GM11168 (cell line): ENCODE measurements at regions not wholly inside any gene's neighbourhood (a gene's known extent, or its start where the extent isn't known, plus 50 kb on each side); places are given as distances from the start of the nearest gene placed in this dataset.
"Not testable (repeated sequence)": the region's sequence is repeated elsewhere in the genome, so short reads cannot be mapped to it uniquely, and the experiment has no call there.

ENCODE experiments used
- in situ Hi-C: fragments of 300-500 bp; cut with MboI; formaldehyde crosslinking; loops from one replicate; pipeline ENCODE4 v1.12.0; 2022; ENCODE audit warnings: low sequenced_read_pairs; ENCODE audit not compliant: unreplicated experiment

DNA sequence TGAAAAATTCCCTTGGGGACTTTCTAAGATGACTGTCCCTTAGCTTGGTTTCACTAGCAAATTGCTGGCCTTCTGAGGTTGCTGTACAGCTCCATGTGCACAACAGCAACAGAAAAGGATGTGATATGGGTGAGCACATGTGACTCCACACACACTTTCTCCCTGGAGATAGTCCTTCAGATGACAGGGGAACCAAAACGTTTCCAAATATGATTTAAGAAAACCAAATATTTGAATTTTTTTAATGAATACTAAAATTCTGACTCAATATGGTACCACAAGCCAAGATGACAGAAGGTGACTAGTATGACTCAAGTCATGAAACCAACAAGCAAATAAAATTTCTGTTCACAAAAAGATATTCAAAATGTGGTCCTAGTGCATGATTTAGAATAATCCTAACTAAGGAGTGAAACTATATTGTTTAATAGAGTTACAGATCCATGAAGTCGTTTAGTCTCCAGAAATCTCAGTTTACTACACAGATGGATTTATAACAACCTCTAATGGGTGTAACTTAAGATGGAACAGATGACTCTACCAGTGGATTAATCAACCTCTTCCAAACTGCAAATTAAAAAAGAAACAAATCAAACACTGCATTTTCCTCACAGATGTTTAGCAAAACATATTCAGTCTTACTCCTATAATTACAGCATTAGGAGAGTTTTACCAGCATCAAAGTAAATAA lies 144.8 kb upstream of the PIK3R1 start:
- in situ Hi-C loops: no loop called here

DNA sequence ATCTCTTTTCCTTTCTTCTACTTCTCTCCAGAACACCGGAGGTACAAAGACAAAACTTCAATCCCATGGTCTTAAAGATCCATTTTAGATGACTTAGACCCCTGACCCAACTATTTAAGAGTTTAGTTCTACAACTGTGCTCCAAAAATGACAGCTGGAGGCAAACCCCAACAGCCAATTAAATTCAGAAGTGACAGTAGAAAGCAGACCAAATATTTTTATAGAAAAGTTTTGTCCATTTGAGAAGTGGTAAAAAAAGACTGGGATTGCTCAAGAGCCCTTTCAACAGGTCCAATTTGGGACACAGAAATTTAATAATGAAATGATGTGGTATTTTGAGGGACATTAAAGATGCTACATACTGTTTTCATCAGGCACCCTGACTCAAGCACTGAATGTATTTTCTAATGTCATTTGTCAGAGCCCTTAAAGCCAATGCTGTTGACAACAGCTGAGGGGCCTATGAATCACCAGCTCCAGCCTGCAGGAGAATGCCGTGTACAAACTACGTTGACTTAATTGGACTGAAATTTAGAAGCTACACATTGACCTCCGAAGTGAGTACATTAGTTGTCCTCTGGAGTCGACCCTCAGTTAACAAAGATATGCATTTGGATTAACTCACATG lies 147.5 kb upstream of the PIK3R1 start:
- in situ Hi-C loops: no loop called here

DNA sequence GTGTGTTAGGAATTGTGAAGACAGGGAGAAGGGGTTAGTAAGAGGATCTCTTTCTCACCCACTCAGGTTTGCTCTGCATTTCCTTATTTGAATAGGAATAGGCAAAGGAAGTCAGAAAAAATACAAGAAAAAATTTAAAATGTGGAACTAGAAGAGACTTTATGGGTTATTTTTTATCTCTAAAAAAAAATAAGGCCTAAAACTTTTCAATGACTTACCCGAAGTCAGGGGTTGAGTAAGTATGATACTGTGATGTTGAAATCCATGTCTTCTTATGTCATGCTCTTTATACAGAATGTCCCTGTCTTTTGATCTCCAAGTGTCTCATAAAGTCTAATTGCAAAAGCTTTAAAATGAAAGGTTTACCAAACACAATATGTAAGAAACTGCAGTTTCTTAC lies 148.3 kb upstream of the PIK3R1 start:
- in situ Hi-C loops: no loop called here

DNA sequence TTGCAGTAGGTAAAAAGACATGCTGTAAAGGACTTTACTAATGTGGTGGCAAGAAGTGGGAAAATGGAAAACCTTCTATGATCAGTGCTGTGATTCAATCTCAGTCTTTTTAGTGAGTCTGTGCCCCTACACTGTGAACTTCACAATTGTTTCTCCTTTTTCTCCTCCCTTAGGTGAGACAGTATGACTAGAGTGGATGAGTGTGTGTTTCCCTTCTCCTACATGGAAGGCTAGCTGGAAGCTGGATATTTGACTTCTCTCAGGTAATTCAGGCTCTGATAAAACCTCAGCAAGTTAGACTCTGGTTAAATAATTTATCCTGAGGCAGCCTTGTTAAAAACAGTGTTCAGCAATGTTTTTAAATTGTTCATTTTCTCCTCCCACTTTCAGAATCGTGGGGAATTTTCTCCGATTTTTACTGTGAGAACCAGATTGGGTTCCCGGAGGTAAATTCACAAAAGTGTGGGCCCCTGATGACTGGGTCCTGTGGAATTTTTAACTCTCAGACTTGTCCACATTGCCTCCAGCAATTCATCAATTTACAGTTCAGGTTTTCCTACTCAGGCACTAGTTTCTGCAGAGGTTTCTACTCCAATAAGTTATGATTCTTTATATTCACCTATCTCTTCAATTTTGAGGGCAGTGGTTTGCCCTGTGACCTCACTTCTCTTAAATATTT lies 149.1 kb upstream of the PIK3R1 start:
- in situ Hi-C loops: no loop called here

DNA sequence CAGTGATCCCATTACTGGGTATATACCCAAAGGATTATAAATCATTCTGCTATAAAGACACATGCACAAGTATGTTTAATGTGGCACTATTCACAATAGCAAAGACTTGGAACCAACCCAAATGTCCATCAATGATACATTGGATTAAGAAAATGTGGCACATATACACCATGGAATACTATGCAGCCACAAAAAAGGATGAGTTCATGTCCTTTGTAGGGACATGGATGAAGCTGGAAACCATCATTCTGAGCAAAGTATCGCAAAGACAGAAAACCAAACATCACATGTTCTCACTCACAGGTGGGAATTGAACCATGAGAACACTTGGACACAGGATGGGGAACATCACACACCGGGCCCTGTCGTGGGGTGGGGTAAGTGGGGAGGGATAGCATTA lies 150.2 kb upstream of the PIK3R1 start:
- in situ Hi-C loops: not testable (repeated sequence)

DNA sequence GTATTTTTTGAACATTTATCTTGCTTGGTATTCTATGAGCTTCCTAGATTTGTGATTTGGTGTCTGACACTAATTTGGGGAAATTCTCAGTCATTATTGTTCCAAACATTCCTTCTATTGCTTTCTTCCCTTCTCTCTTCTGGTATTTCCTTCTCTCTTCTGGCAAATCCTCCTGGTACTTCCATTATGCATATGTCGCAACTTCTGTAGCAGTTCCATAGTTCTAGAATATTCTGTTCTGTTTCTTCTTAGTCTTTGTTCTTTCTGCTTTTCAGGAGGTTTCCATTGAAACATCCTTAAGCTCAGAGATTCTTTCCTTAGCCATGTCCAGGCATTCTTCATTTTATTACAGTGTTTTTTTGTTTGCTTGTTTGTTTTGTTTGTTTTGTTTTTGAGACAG lies 155.2 kb upstream of the PIK3R1 start:
- in situ Hi-C loops: no loop called here

DNA sequence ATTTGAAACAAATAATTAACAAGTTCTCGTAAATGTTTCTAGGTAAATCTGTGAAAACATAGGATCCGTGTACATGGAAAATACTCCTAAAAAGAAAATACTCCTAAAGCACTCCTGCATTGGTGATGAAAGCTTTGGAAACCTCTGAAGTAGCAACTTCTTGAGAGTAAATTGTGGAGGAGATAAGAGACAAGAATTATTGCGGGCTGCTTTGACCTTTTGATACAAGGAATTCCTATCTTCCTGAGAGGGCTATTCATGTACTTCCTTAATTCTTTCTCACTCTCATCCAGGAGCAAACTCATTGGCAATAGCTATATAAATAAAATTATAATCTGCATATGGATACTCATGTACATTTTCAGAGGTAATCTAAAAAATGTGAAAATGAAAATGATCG lies 158.4 kb upstream of the PIK3R1 start:
- in situ Hi-C loops: no loop called here

DNA sequence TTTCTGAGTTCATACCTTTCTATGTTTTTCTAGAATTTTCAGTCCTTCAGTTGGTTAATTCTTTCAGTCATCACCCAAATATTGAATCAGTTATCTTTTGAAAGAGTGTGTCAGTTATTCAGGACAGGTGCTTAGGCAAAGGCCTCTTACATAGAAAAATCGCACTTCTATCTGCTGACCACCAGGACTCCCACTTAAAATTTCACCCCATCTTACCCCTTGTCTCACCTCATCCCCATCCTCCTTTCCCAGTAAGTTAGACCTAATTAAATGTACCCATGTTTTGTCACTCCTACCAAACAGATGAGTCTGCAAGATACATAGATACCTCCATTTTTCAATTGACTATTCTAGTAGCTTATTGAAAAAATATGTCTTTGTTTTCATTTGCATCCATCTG lies 159.9 kb upstream of the PIK3R1 start:
- in situ Hi-C loops: no loop called here

DNA sequence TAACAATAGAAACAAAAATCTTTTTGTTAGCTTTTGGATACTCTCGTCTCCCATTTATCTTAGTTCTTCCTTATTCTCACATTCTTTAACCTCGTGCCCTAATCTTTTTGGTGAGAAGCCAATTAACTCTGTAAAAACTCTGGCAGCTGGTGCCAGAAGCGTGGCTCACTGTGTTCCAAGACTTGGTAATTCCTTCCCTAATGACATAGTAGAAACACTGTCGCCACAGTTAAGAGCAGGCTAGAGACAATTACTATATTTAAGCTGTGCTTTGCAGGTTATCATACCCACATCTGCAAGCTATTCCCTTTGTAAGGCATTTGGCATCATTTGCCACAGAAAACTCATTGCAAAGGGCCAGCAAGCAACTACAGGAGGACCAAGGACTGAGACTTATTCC lies 160.9 kb upstream of the PIK3R1 start:
- in situ Hi-C loops: no loop called here

DNA sequence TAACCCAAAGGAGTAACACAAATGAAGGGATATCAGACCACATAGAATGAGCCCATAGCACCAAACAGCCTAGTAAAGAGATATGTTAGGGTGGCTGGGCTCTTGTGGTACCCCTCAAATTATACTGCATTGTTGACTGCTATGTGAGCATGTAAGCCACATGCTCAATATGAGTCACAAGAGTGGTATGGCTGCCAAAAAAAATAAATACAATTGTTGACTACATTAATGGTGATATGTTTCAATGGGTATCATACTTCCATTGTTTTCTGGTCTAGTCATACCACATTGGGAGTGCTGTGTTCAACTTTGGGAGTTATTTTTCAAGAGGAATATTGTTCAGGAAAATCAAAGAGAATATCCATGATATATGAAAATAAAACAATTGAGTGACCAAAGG lies 162.4 kb upstream of the PIK3R1 start:
- in situ Hi-C loops: no loop called here

DNA sequence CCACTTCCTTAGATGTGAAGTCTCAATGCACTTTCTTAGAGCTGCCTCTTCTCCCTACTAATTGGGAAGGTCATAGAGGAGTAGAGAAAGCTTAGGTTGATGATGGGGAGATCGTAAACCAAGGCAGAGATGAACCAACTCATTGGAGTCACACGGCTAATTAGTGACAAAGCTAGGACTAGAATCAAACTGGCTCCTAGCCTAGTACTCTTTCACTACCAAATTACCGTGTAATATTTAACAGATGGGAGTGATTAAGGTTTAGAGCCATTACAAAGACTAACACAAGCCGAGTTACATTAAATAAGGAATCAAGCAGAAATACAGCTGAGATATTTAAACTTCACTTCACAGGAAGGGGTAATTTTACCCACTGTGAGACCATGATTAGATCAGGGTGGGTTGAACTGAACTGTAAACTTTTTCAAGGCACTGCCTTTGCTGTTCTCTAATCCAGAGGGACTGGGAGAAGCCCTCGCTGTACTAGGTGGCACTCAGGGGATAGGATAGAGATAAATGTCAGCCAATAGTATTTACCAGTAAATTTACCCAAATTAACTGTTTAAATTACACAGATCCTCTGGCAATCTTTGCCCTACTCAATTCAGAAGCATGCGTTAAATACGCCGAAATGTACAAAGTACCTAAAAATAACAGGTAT lies 166.4 kb upstream of the PIK3R1 start:
- in situ Hi-C loops: no loop called here

DNA sequence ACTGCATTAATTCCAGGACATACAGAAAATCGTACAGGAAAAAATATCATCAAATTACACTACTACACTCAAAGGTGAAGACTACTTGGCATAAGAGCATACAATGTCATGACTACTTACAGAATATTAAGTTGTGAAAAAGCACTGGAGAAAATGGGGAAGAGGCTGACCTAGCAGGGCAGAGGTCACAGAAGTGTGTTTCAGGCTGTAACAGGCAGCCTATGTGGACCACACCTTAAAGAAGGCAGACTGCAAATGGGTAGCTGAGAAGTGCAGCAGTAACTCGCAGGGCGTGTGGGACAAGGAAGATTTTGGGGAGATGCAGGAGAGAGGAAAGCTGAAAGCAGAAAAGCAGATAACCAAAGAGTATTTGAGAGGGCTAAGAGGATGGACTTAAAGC lies 167.0 kb upstream of the PIK3R1 start:
- in situ Hi-C loops: no loop called here

DNA sequence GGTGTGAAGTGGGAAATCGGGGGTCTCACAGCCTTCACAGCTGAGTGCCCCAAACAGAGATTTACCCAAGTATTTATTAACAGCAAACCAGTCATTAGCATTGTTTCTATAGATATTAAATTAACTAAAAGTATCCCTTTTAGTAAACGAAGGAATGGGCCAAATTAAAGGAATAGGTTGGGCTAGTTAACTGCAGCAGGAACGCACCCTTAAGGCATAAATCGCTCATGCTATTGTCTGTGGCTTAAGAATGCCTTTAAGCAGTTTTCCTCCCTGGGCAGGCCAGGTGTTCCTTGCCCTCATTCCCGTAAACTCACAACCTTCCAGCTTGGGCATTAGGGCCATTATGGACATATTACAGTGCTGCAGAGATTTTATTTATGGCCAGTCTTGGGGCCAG lies 167.5 kb upstream of the PIK3R1 start:
- in situ Hi-C loops: not testable (repeated sequence)

DNA sequence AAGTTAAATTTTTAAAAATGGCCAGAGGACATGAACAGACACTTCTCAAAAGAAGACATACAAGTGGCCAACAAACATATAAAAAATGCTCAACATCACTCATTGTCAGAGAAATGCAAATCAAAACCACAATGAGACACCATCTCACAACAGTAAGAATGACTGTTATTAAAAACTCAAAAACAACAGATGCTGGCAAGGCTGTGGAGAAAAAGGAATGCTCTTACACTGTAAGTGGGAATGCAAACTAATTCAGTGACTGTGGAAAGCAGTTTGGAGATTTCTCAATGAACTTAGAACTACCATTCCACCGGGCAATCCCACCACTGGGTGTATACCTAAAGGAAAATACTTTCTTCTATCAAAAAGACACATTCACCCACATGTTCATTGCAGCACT lies 168.5 kb upstream of the PIK3R1 start:
- in situ Hi-C loops: no loop called here

DNA sequence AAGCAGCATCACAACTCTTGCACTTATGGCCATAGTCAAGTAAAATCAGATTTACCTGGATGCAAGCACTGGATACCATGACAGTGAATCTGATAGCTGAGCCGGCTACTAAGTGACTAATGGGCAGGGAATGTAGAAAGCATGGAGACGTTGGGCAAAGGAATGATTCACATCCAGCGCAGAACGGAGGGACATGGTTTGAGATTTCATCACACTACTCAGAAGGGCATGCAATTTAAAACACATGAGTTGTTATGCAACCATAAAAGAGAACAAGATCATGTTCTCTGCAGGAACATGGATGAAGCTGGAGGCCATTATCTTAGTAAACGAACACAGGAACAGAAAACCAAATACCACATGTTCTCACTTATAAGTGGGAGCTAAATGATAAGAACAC lies 169.1 kb upstream of the PIK3R1 start:
- in situ Hi-C loops: no loop called here

DNA sequence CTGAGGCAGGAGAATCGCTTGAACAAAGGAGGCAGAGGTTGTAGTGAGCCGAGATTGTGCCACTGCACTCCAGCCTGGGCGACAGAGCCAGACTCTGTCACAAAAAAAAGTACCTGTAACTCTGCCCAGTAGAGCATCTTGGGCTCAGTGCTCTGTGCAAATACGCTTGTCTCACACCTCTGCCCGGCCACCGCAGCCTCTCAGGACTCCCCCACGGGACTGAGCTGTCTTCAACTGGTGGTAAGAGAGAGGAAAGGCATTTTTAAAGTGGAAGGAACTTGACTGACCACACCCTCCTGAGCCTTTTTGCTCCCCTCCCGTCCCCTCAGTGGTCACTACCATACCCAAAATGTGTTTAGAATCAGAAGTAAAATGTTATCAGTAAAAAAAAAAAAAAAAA lies 174.3 kb upstream of the PIK3R1 start:
- in situ Hi-C loops: no loop called here

DNA sequence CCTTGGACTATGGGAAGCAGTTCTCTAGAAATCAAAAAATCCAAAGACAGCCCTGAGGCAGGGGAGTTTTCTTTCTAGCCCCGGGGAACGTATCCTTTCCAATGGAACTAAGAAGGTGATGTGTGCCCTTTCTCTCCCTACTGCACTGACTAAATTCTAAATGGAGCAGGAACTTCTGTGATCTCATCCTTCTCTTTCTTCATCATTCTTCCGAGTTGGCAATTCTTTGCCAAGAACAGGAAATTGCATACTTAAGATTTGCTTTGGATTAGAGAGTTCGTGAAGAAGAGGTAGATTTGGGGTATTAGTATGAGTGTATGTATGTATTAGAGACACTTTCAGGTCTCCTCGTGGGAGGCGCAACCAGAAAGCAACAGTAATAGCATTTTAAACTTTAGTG lies 178.0 kb upstream of the PIK3R1 start:
- in situ Hi-C loops: no loop called here

DNA sequence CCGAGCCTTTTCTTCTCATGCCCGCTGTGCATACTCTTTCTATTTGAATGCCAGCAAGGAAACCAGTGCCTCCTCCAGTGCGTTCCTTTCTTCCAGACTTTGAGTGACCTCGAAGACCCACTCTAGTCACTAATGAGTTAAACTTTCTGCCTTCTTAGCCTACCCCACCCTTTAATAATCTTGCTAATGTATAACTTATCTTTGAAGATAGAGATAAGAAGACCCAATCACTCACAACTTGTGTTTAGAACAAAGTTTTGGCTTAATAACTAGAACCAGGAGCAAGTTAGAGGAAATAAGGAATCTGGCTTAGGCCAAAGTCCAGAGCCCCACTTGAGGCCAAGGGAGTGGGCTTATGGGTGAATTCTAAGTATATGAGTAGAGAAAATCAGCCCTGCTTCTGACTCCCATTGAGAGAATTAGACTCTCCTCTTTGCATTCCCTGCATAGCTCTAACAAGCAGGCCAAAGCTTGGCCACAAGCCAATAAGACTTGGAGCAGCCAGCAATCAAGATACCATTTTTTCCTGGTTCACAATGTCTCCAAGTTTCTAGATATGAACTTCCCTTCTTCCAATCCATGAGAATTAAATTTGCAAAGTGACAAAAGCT lies 181.5 kb upstream of the PIK3R1 start:
- in situ Hi-C loops: no loop called here

DNA sequence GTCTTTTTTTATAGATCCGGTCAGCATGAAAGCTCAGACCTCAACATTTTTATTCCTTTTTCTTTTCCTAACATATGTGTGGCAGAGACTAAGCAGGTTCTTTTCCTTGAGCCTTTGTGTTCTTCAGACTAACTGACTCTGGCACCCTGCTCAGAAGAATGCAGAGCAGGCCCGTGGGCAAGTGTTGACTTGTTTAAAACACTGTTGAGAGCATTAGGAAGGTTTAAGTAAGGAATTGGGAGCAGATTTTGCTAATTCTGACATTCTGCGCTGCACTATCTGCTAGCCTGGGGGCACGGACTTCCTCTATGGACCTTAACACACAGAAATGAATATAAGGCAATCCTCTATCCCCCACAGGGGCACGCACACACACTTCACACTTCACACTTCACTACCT lies 182.5 kb upstream of the PIK3R1 start:
- in situ Hi-C loops: no loop called here

DNA sequence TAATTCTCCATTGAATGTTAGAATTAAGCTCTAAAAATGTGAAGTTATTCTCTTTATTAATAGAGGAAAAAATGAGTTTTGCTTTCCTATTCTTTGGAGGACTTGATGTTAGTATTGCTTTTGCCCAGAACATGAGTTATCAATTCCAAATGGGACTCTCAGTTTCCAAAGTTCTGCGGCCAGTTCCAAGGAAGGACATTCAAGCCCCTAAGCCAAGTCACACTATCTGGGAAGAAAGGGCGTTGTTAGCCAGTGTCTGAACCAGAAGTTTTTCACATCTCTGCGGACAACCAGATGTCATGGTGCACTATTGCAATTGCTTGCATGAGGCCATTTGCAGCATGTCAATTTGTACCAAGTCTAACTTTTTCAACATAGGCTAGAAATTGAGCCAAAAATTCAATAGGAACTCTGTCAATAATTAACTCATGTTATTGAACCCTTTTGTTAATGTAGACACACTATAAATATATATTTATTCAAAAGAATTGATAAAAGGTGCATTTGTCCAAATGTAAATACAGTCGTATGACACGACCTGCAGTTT lies 183.3 kb upstream of the PIK3R1 start:
- in situ Hi-C loops: no loop called here
